HepG2 (cell line): ENCODE measurements at regions not wholly inside any gene's neighbourhood (a gene's known extent, or its start where the extent isn't known, plus 50 kb on each side); places are given as distances from the start of the nearest gene placed in this dataset.

ENCODE experiments used
- FOXJ3 ChIP-seq: sonication (generic); formaldehyde crosslinking; IDR thresholded peaks from 2 replicates; pipeline ENCODE4 v1.4.0; 2020; ENCODE audit warnings: missing genetic modification reagents, mild to moderate bottlenecking, borderline replicate concordance
- HCFC1 ChIP-seq: fragments of 150-350 bp; IDR thresholded peaks from 2 replicates; pipeline ENCODE4 v1.6.1; 2014; ENCODE audit warnings: low read depth, low read length
- JUND ChIP-seq: sonication (generic); formaldehyde crosslinking; IDR thresholded peaks from 2 replicates; pipeline ENCODE4 v1.8.0; 2022; ENCODE audit warnings: mild to moderate bottlenecking, missing genetic modification reagents
- SIN3B ChIP-seq: fragments of 150-350 bp; IDR thresholded peaks from 2 replicates; pipeline ENCODE4 v1.6.1; 2014; ENCODE audit warnings: low read length
- ZNF460 ChIP-seq: sonication (generic); formaldehyde crosslinking; IDR thresholded peaks from 2 replicates; pipeline ENCODE4 v1.5.1; 2020; ENCODE audit warnings: missing genetic modification reagents, mild to moderate bottlenecking, borderline replicate concordance
- TF ChIP-seq, protein P1 (sequence below), 2 experiments: sonication (generic) in 1 of 2; formaldehyde crosslinking in 1 of 2; IDR thresholded peaks; 2 replicates each; pipeline versions ENCODE4 v1.5.1 to v1.6.1; 2011 to 2020; ENCODE audit warnings: borderline replicate concordance in 1 of 2, low read depth in 1 of 2, low read length in 1 of 2, mild to moderate bottlenecking in 1 of 2, missing genetic modification reagents in 1 of 2, moderate library complexity in 1 of 2
- TF ChIP-seq, protein P2 (sequence below): sonication (generic); formaldehyde crosslinking; IDR thresholded peaks from 2 replicates; pipeline ENCODE4 v1.5.1; 2020; ENCODE audit warnings: missing genetic modification reagents, mild to moderate bottlenecking, borderline replicate concordance
- TF ChIP-seq, protein P3 (sequence below): sonication (generic); formaldehyde crosslinking; conservative IDR thresholded peaks from 2 replicates; pipeline ENCODE4 v1.4.0; 2020; ENCODE audit warnings: missing genetic modification reagents
- TF ChIP-seq, protein P4 (sequence below): sonication (generic); formaldehyde crosslinking; IDR thresholded peaks from 2 replicates; pipeline ENCODE4 v1.4.0; 2020; ENCODE audit warnings: mild to moderate bottlenecking, low read depth, missing genetic modification reagents

DNA sequence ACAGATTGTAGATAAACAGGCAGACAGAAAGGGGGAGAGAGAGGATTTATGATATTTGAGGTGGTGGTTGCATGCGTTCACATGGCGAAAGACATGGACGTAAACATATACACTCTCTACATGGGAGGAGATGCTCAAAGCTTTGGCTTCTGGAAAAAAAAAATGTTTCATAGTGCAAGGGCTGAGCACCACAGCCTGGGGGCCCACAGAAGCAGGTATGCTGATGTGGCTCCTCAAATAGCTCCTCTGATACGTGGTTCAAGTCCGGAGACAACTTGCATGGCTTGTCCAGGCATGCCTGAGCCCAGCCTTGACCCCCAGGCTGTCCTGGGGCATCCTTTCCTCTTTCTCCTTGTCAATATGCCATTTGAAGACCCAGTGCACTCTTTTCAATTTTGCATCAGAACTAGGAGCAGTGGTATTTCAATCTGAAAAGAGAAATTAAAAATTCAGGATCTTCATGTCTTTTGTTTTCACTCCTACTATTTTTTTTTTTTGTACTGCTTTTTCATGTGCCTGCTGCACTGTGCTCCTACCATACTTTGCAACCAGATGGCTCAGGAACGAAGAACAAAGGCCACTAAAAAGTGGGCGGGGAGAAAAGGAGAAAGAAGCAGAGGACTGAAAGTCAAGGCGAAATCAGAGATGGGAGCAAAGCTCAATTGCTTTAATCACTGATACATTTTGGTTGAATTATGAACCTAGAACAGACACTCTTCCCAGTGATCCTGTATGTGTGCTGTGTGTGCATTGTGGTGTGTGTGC is 495.7 kb upstream of the TCF4 start:
- TF ChIP-seq FOXJ3 (CRISPR knock-in tag), result no peak
- no peak for TF ChIP-seq JUND
- TF ChIP-seq SIN3B, result no peak
- no peak for TF ChIP-seq ZNF460 (CRISPR knock-in tag)
- TF ChIP-seq HCFC1, result no peak
- TF ChIP-seq, protein P1, sequence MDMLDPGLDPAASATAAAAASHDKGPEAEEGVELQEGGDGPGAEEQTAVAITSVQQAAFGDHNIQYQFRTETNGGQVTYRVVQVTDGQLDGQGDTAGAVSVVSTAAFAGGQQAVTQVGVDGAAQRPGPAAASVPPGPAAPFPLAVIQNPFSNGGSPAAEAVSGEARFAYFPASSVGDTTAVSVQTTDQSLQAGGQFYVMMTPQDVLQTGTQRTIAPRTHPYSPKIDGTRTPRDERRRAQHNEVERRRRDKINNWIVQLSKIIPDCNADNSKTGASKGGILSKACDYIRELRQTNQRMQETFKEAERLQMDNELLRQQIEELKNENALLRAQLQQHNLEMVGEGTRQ (IDR thresholded peaks at IDR 0.05; ENCODE audit: low read depth, low read length), result no peak
- TF ChIP-seq, protein P1 (CRISPR knock-in tag; IDR thresholded peaks at IDR 0.05; ENCODE audit: borderline replicate concordance), result no peak
- TF ChIP-seq, protein P2, sequence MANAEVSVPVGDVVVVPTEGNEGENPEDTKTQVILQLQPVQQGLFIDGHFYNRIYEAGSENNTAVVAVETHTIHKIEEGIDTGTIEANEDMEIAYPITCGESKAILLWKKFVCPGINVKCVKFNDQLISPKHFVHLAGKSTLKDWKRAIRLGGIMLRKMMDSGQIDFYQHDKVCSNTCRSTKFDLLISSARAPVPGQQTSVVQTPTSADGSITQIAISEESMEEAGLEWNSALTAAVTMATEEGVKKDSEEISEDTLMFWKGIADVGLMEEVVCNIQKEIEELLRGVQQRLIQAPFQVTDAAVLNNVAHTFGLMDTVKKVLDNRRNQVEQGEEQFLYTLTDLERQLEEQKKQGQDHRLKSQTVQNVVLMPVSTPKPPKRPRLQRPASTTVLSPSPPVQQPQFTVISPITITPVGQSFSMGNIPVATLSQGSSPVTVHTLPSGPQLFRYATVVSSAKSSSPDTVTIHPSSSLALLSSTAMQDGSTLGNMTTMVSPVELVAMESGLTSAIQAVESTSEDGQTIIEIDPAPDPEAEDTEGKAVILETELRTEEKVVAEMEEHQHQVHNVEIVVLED (CRISPR knock-in tag), result no peak
- TF ChIP-seq, protein P3, sequence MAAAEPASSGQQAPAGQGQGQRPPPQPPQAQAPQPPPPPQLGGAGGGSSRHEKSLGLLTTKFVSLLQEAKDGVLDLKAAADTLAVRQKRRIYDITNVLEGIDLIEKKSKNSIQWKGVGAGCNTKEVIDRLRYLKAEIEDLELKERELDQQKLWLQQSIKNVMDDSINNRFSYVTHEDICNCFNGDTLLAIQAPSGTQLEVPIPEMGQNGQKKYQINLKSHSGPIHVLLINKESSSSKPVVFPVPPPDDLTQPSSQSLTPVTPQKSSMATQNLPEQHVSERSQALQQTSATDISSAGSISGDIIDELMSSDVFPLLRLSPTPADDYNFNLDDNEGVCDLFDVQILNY (CRISPR knock-in tag), result no peak
- TF ChIP-seq, protein P4, sequence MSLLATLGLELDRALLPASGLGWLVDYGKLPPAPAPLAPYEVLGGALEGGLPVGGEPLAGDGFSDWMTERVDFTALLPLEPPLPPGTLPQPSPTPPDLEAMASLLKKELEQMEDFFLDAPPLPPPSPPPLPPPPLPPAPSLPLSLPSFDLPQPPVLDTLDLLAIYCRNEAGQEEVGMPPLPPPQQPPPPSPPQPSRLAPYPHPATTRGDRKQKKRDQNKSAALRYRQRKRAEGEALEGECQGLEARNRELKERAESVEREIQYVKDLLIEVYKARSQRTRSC (CRISPR knock-in tag), result no peak
